Stimulated activated CD8-positive, alpha-beta memory T cell treated with anti-CD3 and anti-CD28 coated beads, Interleukin-2, amount 100 ng/mL, for 48 hours (primary cell): ENCODE measurements at regions not wholly inside any gene's neighbourhood (a gene's known extent, or its start where the extent isn't known, plus 50 kb on each side); places are given as distances from the start of the nearest gene placed in this dataset.
"Not testable (repeated sequence)": the region's sequence is repeated elsewhere in the genome, so short reads cannot be mapped to it uniquely, and the experiment has no call there.

Experiments
- DNase-seq, 2 donors: peaks; one replicate each; pipeline ENCODE4 v3.0.0-alpha.2; 2020; ENCODE audit warnings: low read depth in 2 of 2

DNA sequence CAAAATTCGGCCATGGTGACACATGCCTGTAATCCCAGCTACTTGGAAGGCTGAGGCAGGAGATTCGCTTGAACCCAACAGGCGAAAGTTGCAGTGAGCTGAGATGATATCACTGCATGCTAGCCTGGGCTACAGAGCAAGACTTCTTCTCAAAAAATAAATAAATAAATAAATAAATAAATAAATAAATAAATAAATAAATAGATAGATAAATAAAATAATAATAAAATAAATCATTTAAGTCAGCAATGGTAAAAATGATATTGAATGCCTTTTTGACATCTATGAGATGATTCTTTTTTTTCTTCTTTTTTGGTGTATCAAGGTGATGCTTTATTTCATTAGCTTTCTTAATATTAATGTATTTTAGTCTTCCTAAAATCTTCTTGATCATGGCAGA, 221.7 kb upstream of the RXFP2 start:
- DNase-seq, result no peak

DNA sequence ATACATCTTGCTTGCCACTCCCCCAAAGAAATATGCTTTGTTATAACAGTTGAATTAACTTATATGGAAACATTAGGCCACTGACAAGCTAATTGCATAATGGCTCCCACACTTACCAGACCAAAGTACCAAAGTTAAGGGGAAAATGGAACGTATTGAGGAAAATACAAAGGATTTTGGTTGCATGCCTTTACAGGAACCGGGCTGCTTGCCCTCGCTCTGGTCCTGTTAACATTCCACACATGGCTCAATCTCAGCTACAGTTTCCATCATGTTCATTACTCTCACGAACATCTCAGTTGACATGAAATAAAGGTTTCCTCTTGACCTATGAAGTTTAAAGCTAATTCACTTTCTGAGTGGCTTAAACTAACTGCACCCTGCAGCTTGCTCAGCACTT, 220.7 kb upstream of the RXFP2 start:
- DNase-seq, result no peak

GRCh38 chr13:31521435-31521834, 217.9 kb upstream of the RXFP2 start:
- DNase-seq, result no peak

DNA sequence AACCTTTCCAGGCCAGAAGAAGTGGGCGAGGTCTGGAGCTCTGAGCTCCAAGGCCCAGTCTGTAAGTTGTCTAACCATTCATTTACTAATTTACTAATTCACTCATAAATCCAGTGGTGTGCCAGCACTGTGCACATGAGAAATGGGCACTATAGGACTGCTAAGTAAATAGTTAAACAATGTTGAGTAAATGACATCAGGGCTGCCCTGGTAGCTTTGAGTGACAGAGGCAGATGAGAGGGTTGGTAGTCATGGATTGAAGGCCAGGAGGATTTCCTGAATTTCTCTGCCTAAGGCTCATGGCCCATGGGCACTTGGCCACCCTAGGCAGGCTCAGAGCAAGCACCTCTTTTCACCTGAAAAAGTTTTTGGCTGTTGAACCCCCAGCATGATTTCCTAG, 216.9 kb upstream of the RXFP2 start:
- DNase-seq, result no peak

DNA sequence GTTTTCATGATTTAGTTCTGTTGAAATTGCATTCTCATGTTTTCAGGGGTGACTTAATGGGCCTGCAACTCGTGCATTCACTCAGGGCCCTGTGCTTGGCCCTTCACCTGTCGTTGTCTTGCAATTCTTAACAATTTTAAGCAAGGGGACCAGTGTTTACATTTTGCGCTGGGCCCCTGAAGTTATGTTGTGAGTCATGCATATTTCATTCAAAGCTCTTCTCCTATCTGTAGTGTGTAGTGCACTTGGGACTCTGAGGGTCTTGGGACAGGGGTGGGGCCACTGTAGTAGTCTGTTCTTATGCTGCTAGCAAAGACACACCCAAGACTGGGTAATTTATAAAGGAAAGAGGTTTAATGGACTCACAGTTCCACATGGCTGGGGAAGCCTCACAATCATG, 211.2 kb upstream of the RXFP2 start:
- DNase-seq, result no peak

GRCh38 chr13:31528758-31529157, 210.6 kb upstream of the RXFP2 start:
- no peak for DNase-seq

DNA sequence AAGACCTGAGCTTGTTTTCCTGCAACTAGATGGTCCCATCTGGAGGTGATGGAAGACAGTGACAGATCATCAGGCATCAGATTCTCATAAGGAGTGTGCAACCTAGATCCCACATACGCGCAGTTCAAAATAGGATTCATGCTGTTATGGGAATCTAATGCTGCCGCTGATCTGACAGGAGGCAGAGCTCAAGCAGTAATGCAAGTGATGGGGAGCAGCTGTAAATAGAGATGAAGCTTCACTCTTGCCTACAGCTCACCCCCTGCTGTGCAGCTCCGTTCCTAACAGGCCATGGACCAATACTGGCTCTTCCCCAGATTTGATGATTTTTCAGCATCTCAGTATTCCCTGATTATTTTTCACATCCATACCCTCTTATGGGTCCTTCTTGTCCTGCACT, 208.4 kb upstream of the RXFP2 start:
- no peak for DNase-seq

- no peak for DNase-seq
These were observed 202.3 kb upstream of the RXFP2 start for GRCh38 chr13:31537052-31537451.

GRCh38 chr13:31538067-31539042, 201.0 kb upstream of the RXFP2 start:
- DNase-seq, result no peak

DNA sequence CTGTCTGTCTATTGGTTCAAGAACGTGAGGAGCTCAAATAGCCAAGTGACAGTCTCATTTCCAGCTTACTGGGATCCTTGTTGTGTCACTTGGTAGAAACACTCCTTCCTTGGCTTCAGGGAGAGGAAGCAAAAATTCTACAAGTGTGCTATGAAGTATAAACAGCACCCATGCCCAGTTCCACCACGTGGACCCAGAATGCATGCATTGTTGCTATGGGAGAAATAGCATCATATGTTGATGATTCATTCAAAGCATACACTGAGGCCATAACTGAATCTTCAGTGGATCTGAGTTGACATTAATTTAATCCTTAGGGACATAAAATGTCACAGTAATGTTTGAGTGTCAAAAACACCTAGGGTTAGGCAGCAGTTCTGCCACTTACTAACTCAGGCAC, 199.0 kb upstream of the RXFP2 start:
- no peak for DNase-seq

DNA sequence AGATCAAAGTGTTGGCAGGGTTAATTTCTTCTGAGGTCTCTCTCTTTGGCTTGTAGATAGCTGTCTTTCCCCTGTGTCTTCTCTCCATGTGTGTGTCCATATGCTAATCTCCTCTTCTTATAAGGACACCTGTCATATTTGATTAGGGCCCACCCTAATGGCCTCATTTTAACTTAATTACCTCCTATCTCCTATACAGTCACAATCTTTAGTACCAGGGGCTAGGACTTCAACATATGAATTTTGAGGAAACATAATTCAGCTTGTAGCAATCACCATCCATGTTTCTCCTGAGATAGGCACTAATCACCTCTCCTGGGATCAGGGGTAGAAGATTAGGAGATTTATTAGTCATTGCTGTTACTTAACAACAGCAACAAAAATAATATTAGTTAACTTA, 196.1 kb upstream of the RXFP2 start:
- no peak for DNase-seq

DNA sequence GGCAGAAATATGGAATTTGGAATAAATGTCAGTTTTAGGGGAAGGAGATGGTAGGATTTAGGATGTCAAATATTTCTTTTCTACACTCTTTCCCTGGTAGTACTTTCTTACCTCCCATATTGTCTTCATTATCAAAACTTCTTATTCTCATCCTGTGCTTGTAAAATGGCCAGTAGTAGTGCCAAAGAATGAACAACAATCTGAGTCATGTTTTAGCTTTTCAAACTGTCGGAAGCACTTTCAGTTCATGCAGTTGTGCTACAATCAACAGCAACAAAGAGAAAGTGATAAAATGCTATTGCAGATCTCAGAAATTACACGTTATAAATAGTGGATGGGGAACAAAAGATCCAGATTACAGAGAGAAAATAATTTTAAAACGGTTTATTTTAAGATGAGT, 193.7 kb upstream of the RXFP2 start:
- no peak for DNase-seq

DNA sequence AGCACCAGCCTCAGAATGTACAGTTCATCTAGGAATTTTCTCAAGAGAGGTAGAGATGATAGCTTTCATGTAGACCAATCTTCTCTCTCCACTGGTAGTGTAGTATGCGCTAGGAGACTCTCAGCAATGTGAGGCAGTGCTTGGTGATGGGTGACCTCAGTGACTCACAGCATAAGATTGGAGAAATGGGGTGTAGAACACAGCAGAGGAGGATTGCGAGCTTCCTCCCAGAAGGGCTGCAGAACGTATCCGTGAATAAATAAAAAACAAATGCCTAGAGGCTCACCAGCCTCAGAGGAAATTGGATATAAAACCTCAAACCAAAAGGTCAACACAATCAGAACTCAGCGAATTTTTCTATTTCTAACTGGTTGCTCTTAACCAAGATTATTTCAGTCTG, 182.9 kb upstream of the RXFP2 start:
- no peak for DNase-seq

DNA sequence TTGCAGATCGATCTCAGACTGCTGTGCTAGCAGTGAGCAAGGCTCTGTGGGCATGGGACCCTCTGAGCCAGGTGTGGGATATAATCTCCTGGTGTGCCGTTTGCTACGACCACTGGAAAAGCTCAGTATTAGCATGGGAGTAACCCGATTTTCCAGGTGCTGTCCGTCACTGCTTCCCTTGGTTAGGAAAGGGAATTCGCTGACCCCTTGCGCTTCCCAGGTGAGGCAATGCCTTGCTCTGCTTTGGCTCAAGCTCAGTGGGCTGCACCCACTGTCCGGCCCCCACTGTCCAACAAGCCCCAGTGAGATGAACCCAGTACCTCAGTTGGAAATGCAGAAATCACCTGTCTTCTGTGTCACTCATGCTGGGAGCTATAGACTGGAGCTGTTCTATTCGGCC, 155.1 kb upstream of the RXFP2 start:
- not testable (repeated sequence) for DNase-seq

- DNase-seq, result no peak
These were observed 151.5 kb upstream of the RXFP2 start for GRCh38 chr13:31587698-31588266.

DNA sequence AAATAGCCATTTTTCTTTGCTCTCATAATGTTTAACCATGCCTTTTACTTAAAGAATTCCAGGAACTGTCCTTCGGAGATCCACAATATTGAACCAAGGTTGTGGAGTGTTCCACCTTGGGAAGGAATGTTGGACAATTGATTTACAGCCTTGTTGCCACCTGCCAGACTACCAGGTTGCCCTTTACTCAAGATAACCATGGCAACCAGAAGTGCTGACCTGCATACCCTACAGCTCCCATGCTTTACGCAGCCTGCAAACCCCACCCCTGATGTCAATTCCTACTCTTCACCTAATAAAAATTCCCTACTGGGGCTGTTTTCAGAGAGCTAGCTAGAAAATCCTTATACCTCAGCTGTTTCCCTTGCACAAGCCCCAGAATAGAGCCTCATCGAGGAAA, 151.0 kb upstream of the RXFP2 start:
- DNase-seq, result no peak

DNA sequence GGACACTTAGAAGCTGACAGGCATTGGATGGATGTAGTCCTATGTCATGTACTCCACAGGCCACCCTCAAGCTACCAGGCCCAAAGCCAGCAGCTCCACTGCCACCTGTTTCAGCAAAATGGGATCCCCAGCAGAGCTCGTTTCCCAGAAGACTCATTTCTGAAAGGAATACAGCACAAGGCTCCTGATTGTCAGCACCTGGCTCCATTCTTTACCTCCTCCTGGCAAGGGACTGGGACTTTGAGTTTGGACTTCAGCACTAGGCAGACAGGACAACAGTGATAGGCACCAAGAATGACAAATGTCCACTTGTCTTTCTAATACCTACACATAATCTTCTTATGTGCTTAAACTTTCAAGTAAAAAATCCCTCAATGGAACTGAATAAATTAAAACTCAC, 150.4 kb upstream of the RXFP2 start:
- DNase-seq, result no peak

- DNase-seq, result no peak
These were observed 147.6 kb upstream of the RXFP2 start for GRCh38 chr13:31591642-31592233.

- DNase-seq, result no peak
These were observed 145.3 kb upstream of the RXFP2 start for GRCh38 chr13:31594056-31594455.

DNA sequence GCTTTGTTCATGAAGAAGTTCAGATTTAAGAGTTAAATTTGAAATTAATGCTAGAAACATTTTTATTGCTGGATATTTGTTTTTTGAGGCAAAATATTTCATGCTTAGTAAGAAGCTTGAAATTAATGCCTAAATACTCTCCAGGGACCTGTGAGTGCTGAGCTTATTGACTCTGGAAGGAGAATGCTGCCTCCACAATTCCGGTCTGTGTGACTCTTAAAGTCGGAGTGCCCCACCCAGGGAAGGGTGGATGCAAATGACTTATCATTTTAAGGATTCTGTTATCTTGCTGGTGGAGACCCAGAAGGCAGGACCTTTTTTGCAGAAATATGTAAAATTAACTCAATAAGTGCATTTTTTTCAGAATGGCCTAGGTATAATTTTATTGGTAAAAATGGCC, 143.8 kb upstream of the RXFP2 start:
- no peak for DNase-seq

- DNase-seq, result no peak
These were observed 140.3 kb upstream of the RXFP2 start for GRCh38 chr13:31598990-31599389.

DNA sequence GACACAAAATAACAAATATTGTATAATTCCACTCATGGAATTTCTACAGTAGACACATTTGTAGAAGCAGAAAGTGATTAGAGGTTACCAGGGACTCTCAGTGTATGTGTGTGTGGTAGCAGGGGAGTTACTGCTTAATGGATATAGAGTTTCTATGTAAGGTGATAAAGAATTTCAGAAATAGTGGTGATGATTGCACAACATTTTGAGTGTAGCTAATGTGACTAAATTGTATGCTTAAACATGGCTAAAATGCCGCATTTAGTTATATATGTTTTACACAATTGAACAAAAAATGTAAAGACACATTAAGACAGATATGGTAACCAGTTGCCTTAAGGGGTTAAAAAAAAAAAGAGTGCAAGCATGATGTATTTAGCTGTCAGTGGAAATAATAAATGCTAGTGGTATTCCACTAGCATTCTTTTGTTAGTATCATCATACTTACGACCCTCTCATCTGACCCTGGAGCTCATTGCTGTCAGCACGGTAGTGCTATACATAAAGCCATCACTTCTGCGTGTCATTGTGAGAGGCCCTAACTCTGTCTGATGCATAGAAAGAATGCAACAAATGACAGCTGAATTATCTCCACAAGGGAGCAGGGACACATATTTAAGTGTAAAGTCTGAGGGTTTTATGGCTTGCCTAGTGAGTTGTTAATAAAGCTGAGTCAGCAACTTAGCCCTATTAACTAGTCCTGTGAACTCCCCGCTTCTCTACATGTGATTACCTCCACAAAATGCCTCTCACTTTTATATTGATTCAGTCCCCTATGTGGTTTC, 134.1 kb upstream of the RXFP2 start:
- no peak for DNase-seq
